ENCODE measurements at regions not wholly inside any gene's neighbourhood (a gene's known extent, or its start where the extent isn't known, plus 50 kb on each side); places are given as distances from the start of the nearest gene placed in this dataset.

- intact Hi-C loops (cut with DNase I): no loop called here
- no peak for DNase-seq
- ATAC-seq: no peak
These were observed 52.7 kb upstream of the NEURL1B start for GRCh38 chr5:172588380-172588779.

- no peak for ATAC-seq
- intact Hi-C loops (cut with DNase I): no loop called here
- DNase-seq: no peak
These were observed 54.0 kb upstream of the NEURL1B start for GRCh38 chr5:172587061-172587405.

- ATAC-seq (peak in 1 of 2 donors; percentile 9), DNase-seq (no peak)
- intact Hi-C loops (cut with DNase I): no loop called here
These were observed 54.7 kb upstream of the NEURL1B start for GRCh38 chr5:172586125-172587060.

GRCh38 chr5:172585114-172585513 is 55.9 kb upstream of the NEURL1B start:
- peak; percentile 14 to 22 for ATAC-seq
- DNase-seq: peak; percentile 47
- intact Hi-C loops (cut with DNase I): no loop called here

- DNase-seq (no peak), ATAC-seq (peak in 1 of 2 donors; percentile 11)
- intact Hi-C loops (cut with DNase I): loop anchor here in 1 of 2 donors (5.0 kb wide), 1 partner anchor 77 kb away; no protein-coding TSS in a partner anchor
These were observed 56.4 kb upstream of the NEURL1B start for GRCh38 chr5:172584638-172585037.

GRCh38 chr5:172583931-172584511 is 57.0 kb upstream of the NEURL1B start:
- intact Hi-C loops (cut with DNase I): loop anchor here in 1 of 2 donors (5.0 kb wide), 1 partner anchor 77 kb away; no protein-coding TSS in a partner anchor
- ATAC-seq (peak; percentile 73 to 83), DNase-seq (peak; percentile 67)

- intact Hi-C loops (cut with DNase I): loop anchor here in 1 of 2 donors (5.0 kb wide), 1 partner anchor 76 kb away; no protein-coding TSS in a partner anchor
- DNase-seq (no peak), ATAC-seq (no peak)
These were observed 58.1 kb upstream of the NEURL1B start for GRCh38 chr5:172582940-172583339.

- no peak for ATAC-seq
- intact Hi-C loops (cut with DNase I): loop anchor here in 1 of 2 donors (5.0 kb wide), 1 partner anchor 74 kb away; no protein-coding TSS in a partner anchor
- DNase-seq: no peak
These were observed 59.7 kb upstream of the NEURL1B start for GRCh38 chr5:172581315-172581714.

- intact Hi-C loops (cut with DNase I): no loop called here
- DNase-seq (no peak), ATAC-seq (no peak)
These were observed 61.6 kb upstream of the NEURL1B start for GRCh38 chr5:172579403-172579990.

GRCh38 chr5:172577267-172577909 is 63.7 kb upstream of the NEURL1B start:
- DNase-seq (no peak), ATAC-seq (no peak)
- intact Hi-C loops (cut with DNase I): no loop called here

GRCh38 chr5:172575816-172576545 is 65.1 kb upstream of the NEURL1B start:
- DNase-seq: no peak

GRCh38 chr5:172575416-172575815 is 65.6 kb upstream of the NEURL1B start:
- intact Hi-C loops (cut with DNase I): no loop called here
- ATAC-seq (no peak), DNase-seq (no peak)

More at GRCh38 chr5:172575816-172576545, 65.1 kb upstream of the NEURL1B start:
- intact Hi-C loops (cut with DNase I): no loop called here
- ATAC-seq: peak in 1 of 2 donors; percentile 14

GRCh38 chr5:172574871-172575223 is 66.2 kb upstream of the NEURL1B start:
- ATAC-seq: no peak
- DNase-seq: no peak
- intact Hi-C loops (cut with DNase I): no loop called here

GRCh38 chr5:172573986-172574870 is 66.8 kb upstream of the NEURL1B start:
- ATAC-seq: no peak
- intact Hi-C loops (cut with DNase I): no loop called here

GRCh38 chr5:172573120-172573882 is 67.8 kb upstream of the NEURL1B start:
- intact Hi-C loops (cut with DNase I): no loop called here
- ATAC-seq (no peak), DNase-seq (no peak)

More at GRCh38 chr5:172573986-172574870, 66.8 kb upstream of the NEURL1B start:
- DNase-seq: no peak

GRCh38 chr5:172572440-172572839 is 68.6 kb upstream of the NEURL1B start:
- ATAC-seq (no peak), DNase-seq (no peak)
- intact Hi-C loops (cut with DNase I): no loop called here

- intact Hi-C loops (cut with DNase I): no loop called here
- DNase-seq (no peak), ATAC-seq (no peak)
These were observed 69.2 kb upstream of the NEURL1B start for GRCh38 chr5:172571892-172572291.

Measured in left cardiac atrium (tissue), 4 donors.